OCI-LY7 (cell line): ENCODE measurements at regions not wholly inside any gene's neighbourhood (a gene's known extent, or its start where the extent isn't known, plus 50 kb on each side); places are given as distances from the start of the nearest gene placed in this dataset.
"Not testable (repeated sequence)": the region's sequence is repeated elsewhere in the genome, so short reads cannot be mapped to it uniquely, and the experiment has no call there.

Source experiments
- BruUV-seq: library from RNA; stranded (reverse); fragments of 400-500 nt; replicated peaks from 2 replicates; lab custom pipeline; 2021; lab: Mats Ljungman, UMichigan
- CTCF ChIA-PET: fragments of 300-600 bp; sonication (Branson Sonifier 250); formaldehyde crosslinking; loops from one replicate; lab custom pipeline; 2022; ENCODE audit warnings: antibody characterized with exemption; ENCODE audit not compliant: unreplicated experiment; lab: Charles Lee
- POLR2A ChIA-PET: fragments of 300-600 bp; sonication (Branson Sonifier 250); formaldehyde crosslinking; loops from one replicate; lab custom pipeline; 2022; ENCODE audit warnings: antibody characterized with exemption; lab: Charles Lee
- DNase-seq: peaks from one replicate; pipeline ENCODE4 v3.0.0-alpha.2; 2015; ENCODE audit warnings: low spot score
- H2AFZ ChIP-seq: fragments of 200-600 bp; sonication (generic), shearing (Covaris generic); 2 replicates; pipeline ENCODE4 v1.6.1; 2014; ENCODE audit warnings: mild to moderate bottlenecking, antibody characterized with exemption, low read length, moderate library complexity
- H3K27ac ChIP-seq: fragments of 200-600 bp; sonication (generic); 2 replicates; pipeline ENCODE4 v1.5.1; 2014; ENCODE audit warnings: mixed run types, low read depth, mild to moderate bottlenecking, moderate library complexity, low read length, inconsistent platforms; ENCODE audit not compliant: poor library complexity, severe bottlenecking
- H3K36me3 ChIP-seq: fragments of 200-600 bp; sonication (generic); 2 replicates; pipeline ENCODE4 v1.6.1; 2014; ENCODE audit warnings: mild to moderate bottlenecking, antibody characterized with exemption, low read length, moderate library complexity, mixed read lengths; ENCODE audit not compliant: insufficient read depth
- H3K4me1 ChIP-seq: fragments of 200-600 bp; sonication (generic); 2 replicates; pipeline ENCODE4 v1.5.1; 2014; ENCODE audit warnings: mild to moderate bottlenecking, low read length; ENCODE audit not compliant: insufficient read depth, poor library complexity, severe bottlenecking
- H3K4me2 ChIP-seq: fragments of 200-600 bp; sonication (generic); 2 replicates; pipeline ENCODE4 v1.6.1; 2014; ENCODE audit warnings: mild to moderate bottlenecking, low read length
- H3K4me3 ChIP-seq: fragments of 200-600 bp; sonication (generic); 2 replicates; pipeline ENCODE4 v1.5.1; 2014; ENCODE audit warnings: mild to moderate bottlenecking, low read depth, low read length; ENCODE audit not compliant: poor library complexity, severe bottlenecking
- H3K79me2 ChIP-seq: fragments of 200-600 bp; sonication (generic); 2 replicates; pipeline ENCODE4 v1.6.1; 2016; ENCODE audit warnings: low read depth, mild to moderate bottlenecking, low read length, moderate library complexity, mixed read lengths; ENCODE audit not compliant: insufficient read depth
- H3K9me2 ChIP-seq: fragments of 200-600 bp; sonication (generic); 2 replicates; pipeline ENCODE4 v1.6.1; 2016; ENCODE audit warnings: mild to moderate bottlenecking, low read length, mixed read lengths; ENCODE audit not compliant: insufficient read depth
- H3K9me3 ChIP-seq: fragments of 200-600 bp; sonication (generic); 2 replicates; pipeline ENCODE4 v1.6.1; 2014; ENCODE audit warnings: mild to moderate bottlenecking, mixed run types, low read length, mixed read lengths
- H4K20me1 ChIP-seq: fragments of 200-600 bp; sonication (generic); 2 replicates; pipeline ENCODE4 v1.6.1; 2014; ENCODE audit warnings: mild to moderate bottlenecking, antibody characterized with exemption, low read length, moderate library complexity, mixed read lengths; ENCODE audit not compliant: insufficient read depth
- EZH2phosphoT487 ChIP-seq: fragments of 200-600 bp; sonication (generic); IDR thresholded peaks from 2 replicates; pipeline ENCODE4 v1.6.1; 2018; ENCODE audit warnings: low read depth, borderline replicate concordance, mild to moderate bottlenecking, mixed run types, antibody characterized with exemption, low read length, moderate library complexity, mixed read lengths
- intact Hi-C: fragments of 100-400 bp; cut with micrococcal nuclease; formaldehyde crosslinking; loops from one replicate; pipeline ENCODE4 v1.10.0; 2022; ENCODE audit not compliant: unreplicated experiment
- TF ChIP-seq, protein P1 (sequence below): fragments of 200-600 bp; sonication (generic); conservative IDR thresholded peaks from 2 replicates; pipeline ENCODE4 v1.5.1; 2014; ENCODE audit warnings: mild to moderate bottlenecking, antibody characterized with exemption, low read length, moderate library complexity, mixed read lengths

DNA sequence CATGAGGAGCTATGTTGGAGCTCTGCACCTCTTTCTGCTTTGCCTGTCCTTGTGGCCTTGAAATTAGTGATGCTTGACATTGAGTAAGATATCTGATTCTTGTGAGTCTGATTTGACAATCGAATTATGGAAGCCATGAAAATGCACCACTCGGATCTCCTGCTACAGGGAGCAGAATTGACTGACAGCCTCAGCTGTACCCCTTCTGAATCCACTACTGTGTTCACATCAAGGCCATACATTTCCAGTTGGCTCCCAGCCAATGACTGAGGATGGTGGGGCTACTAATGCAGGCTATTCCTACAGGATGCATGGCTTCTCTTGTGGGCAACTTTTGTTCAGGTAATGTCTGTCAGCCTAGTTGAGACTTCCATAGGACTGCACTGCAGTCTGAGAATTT lies 321.9 kb downstream of the REEP3 start:
- intact Hi-C loops: no loop called here
- POLR2A ChIA-PET: interaction anchor here (0.6 kb wide), 1 partner anchor 64 kb away, joined by 3 read pairs; no protein-coding TSS in a partner anchor
- Histone ChIP-seq H3K27ac (no peak overlapping the region), H3K36me3 (no peaks in the 10 kb centered on the region), H3K4me1 (no peaks in the 10 kb centered on the region), H3K9me3 (no peaks in the 10 kb centered on the region), H3K4me2 (no peak overlapping the region), H3K9me2 (no peaks in the 10 kb centered on the region), H3K4me3 (no peak overlapping the region), H3K79me2 (no peaks in the 10 kb centered on the region), H2AFZ (no peak overlapping the region), H4K20me1 (no peaks in the 10 kb centered on the region)
- no peak for TF ChIP-seq EZH2phosphoT487
- TF ChIP-seq, protein P1, sequence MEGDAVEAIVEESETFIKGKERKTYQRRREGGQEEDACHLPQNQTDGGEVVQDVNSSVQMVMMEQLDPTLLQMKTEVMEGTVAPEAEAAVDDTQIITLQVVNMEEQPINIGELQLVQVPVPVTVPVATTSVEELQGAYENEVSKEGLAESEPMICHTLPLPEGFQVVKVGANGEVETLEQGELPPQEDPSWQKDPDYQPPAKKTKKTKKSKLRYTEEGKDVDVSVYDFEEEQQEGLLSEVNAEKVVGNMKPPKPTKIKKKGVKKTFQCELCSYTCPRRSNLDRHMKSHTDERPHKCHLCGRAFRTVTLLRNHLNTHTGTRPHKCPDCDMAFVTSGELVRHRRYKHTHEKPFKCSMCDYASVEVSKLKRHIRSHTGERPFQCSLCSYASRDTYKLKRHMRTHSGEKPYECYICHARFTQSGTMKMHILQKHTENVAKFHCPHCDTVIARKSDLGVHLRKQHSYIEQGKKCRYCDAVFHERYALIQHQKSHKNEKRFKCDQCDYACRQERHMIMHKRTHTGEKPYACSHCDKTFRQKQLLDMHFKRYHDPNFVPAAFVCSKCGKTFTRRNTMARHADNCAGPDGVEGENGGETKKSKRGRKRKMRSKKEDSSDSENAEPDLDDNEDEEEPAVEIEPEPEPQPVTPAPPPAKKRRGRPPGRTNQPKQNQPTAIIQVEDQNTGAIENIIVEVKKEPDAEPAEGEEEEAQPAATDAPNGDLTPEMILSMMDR: no peak
- CTCF ChIA-PET: interaction anchor here (1.2 kb wide), 1 partner anchor 24 kb away, joined by 3 read pairs; no protein-coding TSS in a partner anchor
- no peak for DNase-seq
- no TSS peak for BruUV-seq

DNA sequence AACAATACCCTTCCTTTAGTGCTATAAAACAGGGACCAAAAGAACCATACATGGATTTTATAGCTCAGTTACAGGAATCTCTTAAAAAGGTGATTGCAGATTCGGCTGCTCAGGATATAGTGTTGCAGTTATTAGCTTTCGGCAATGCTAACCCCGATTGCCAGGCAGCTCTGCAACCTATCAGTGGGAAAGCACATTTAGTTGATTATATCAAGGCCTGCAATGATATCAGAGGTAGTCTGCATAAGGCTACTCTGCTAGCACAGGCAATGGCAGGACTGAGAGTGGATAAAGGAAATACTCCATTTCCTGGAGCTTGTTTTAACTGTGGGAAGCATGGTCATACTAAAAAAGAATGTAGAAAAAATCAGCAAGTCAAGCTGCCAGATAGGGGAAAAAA lies 327.7 kb downstream of the REEP3 start:
- H3K9me2 ChIP-seq, H4K20me1 ChIP-seq, H3K4me3 ChIP-seq, intact Hi-C loops, H3K4me2 ChIP-seq, H3K79me2 ChIP-seq, H3K4me1 ChIP-seq, H3K36me3 ChIP-seq, H2AFZ ChIP-seq, DNase-seq, CTCF ChIA-PET, BruUV-seq, H3K27ac ChIP-seq, H3K9me3 ChIP-seq: not testable (repeated sequence)
- POLR2A ChIA-PET: interaction anchor here (0.6 kb wide), 1 partner anchor 15 kb away, joined by 3 read pairs; no protein-coding TSS in a partner anchor

DNA sequence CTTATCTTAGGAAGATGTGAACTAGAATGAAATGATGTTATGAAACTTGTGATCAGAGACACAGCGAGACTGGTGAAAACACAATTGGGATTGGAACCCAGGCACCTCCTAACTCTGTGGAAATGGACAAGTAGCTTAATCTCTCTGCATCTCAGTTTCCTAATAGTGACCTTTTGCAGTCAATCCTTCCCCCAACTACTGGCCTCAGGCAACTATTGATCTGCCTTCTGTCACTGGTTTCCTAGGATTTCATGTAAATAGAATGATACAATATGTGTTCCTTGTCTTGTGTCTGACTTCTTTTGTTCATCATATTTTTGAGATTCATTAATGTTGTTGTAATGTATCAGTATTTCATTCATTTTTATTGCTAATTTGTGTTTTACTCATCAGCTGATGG lies 341.7 kb downstream of the REEP3 start:
- Histone ChIP-seq H3K9me2 (no peaks in the 10 kb centered on the region), H3K36me3 (no peaks in the 10 kb centered on the region), H3K9me3 (no peaks in the 10 kb centered on the region), H3K27ac (no peak overlapping the region), H3K4me3 (no peak overlapping the region), H3K4me2 (no peak overlapping the region), H3K79me2 (no peaks in the 10 kb centered on the region), H3K4me1 (no peaks in the 10 kb centered on the region), H4K20me1 (no peaks in the 10 kb centered on the region), H2AFZ (no peak overlapping the region)
- TF ChIP-seq EZH2phosphoT487: no peak
- TF ChIP-seq, protein P1: no peak
- ChIA-PET CTCF (no interaction called here), POLR2A (no interaction called here)
- intact Hi-C loops: no loop called here
- no TSS peak for BruUV-seq
- DNase-seq: no peak
